H9 (cell line): ENCODE measurements at regions not wholly inside any gene's neighbourhood (a gene's known extent, or its start where the extent isn't known, plus 50 kb on each side); places are given as distances from the start of the nearest gene placed in this dataset.

ENCODE experiments used
- DNase-seq: peaks from one replicate; pipeline ENCODE4 v3.0.0-alpha.2; 2017
- H2AFZ ChIP-seq: one replicate; pipeline ENCODE4 v1.6.1; 2013; ENCODE audit warnings: mild to moderate bottlenecking, low read length, control low read depth, moderate library complexity
- H2AK5ac ChIP-seq: 2 replicates; pipeline ENCODE4 v1.6.1; 2013; ENCODE audit warnings: low read length, control low read depth, mixed read lengths; ENCODE audit not compliant: insufficient read length
- H2BK120ac ChIP-seq: one replicate; pipeline ENCODE4 v1.6.1; 2013; ENCODE audit warnings: low read depth, mild to moderate bottlenecking, low read length, control low read depth, inconsistent platforms; ENCODE audit not compliant: poor library complexity, severe bottlenecking
- H2BK12ac ChIP-seq: 2 replicates; pipeline ENCODE4 v1.6.1; 2013; ENCODE audit warnings: low read length, control low read depth, mixed read lengths, low read depth; ENCODE audit not compliant: insufficient read length
- H2BK15ac ChIP-seq: 2 replicates; pipeline ENCODE4 v1.6.1; 2013; ENCODE audit warnings: low read depth, low read length, control low read depth
- H2BK20ac ChIP-seq: one replicate; pipeline ENCODE4 v1.6.1; 2013; ENCODE audit warnings: low read depth, mild to moderate bottlenecking, low read length, control low read depth, inconsistent platforms; ENCODE audit not compliant: poor library complexity, severe bottlenecking
- H2BK5ac ChIP-seq: 2 replicates; pipeline ENCODE4 v1.6.1; 2013; ENCODE audit warnings: low read length, control low read depth, mixed read lengths; ENCODE audit not compliant: insufficient read length
- H3K14ac ChIP-seq: 2 replicates; pipeline ENCODE4 v1.6.1; 2013; ENCODE audit warnings: low read length, control low read depth; ENCODE audit not compliant: insufficient read depth
- H3K18ac ChIP-seq: 2 replicates; pipeline ENCODE4 v1.6.1; 2013; ENCODE audit warnings: low read depth, mild to moderate bottlenecking, mixed read lengths, low read length, control low read depth; ENCODE audit not compliant: insufficient read length
- H3K23ac ChIP-seq: 2 replicates; pipeline ENCODE4 v1.6.1; 2013; ENCODE audit warnings: low read length, control low read depth, mixed read lengths, low read depth; ENCODE audit not compliant: insufficient read length
- H3K23me2 ChIP-seq: 2 replicates; pipeline ENCODE4 v1.6.1; 2013; ENCODE audit warnings: low read depth, mild to moderate bottlenecking, mixed read lengths, low read length, control low read depth; ENCODE audit not compliant: insufficient read length, poor library complexity, severe bottlenecking
- H3K27ac ChIP-seq: 2 replicates; pipeline ENCODE4 v1.5.1; 2013; ENCODE audit warnings: low read length, control low read depth, mixed read lengths, low read depth; ENCODE audit not compliant: insufficient read length
- H3K27me3 ChIP-seq: 2 replicates; pipeline ENCODE4 v1.6.1; 2013; ENCODE audit warnings: low read length, control low read depth, inconsistent platforms; ENCODE audit not compliant: insufficient read depth
- H3K4ac ChIP-seq: 2 replicates; pipeline ENCODE4 v1.6.1; 2013; ENCODE audit warnings: low read depth, mild to moderate bottlenecking, control low read depth, inconsistent platforms, low read length, moderate library complexity
- H3K4me1 ChIP-seq: 2 replicates; pipeline ENCODE4 v1.6.1; 2013; ENCODE audit warnings: low read length, control low read depth, inconsistent platforms; ENCODE audit not compliant: insufficient read depth
- H3K4me2 ChIP-seq: 2 replicates; pipeline ENCODE4 v1.6.1; 2013; ENCODE audit warnings: low read length, control low read depth, mixed read lengths; ENCODE audit not compliant: insufficient read length, insufficient read depth
- H3K56ac ChIP-seq: 2 replicates; pipeline ENCODE4 v1.6.1; 2013; ENCODE audit warnings: low read depth, mild to moderate bottlenecking, mixed read lengths, low read length, control low read depth; ENCODE audit not compliant: insufficient read length
- H3K79me1 ChIP-seq: 2 replicates; pipeline ENCODE4 v1.6.1; 2013; ENCODE audit warnings: low read depth, mild to moderate bottlenecking, moderate library complexity, low read length, control low read depth, inconsistent platforms; ENCODE audit not compliant: insufficient read depth, poor library complexity, severe bottlenecking
- H3K79me2 ChIP-seq: 2 replicates; pipeline ENCODE4 v1.6.1; 2013; ENCODE audit warnings: low read length, control low read depth, inconsistent platforms; ENCODE audit not compliant: insufficient read depth
- H3K9ac ChIP-seq: 2 replicates; pipeline ENCODE4 v1.6.1; 2013; ENCODE audit warnings: low read length, control low read depth, mixed read lengths; ENCODE audit not compliant: insufficient read length; ENCODE audit errors: extremely low read depth
- H3K9me3 ChIP-seq: one replicate; pipeline ENCODE4 v1.6.1; 2013; ENCODE audit warnings: low read depth, low read length, inconsistent platforms; ENCODE audit not compliant: control insufficient read depth
- H3T11ph ChIP-seq: one replicate; pipeline ENCODE4 v1.6.1; 2013; ENCODE audit warnings: mild to moderate bottlenecking, low read length, control low read depth, inconsistent platforms
- H4K20me1 ChIP-seq: one replicate; pipeline ENCODE4 v1.6.1; 2013; ENCODE audit not compliant: control insufficient read depth, insufficient read length, insufficient read depth
- H4K5ac ChIP-seq: 2 replicates; pipeline ENCODE4 v1.6.1; 2013; ENCODE audit warnings: low read depth, mild to moderate bottlenecking, mixed read lengths, low read length, control low read depth; ENCODE audit not compliant: insufficient read length
- H4K8ac ChIP-seq: replicated peaks from 2 replicates; pipeline ENCODE4 v1.6.1; 2013; ENCODE audit warnings: low read length, control low read depth, mixed read lengths, low read depth; ENCODE audit not compliant: insufficient read length
- H4K91ac ChIP-seq: 2 replicates; pipeline ENCODE4 v1.6.1; 2013; ENCODE audit warnings: low read depth, mild to moderate bottlenecking, moderate library complexity, mixed read lengths, low read length, control low read depth; ENCODE audit not compliant: insufficient read length
- H3K27ac Mint-ChIP-seq, 3 experiments: 2 replicates in 2 of 3; 3 replicates in 1 of 3; pipeline ENCODE4 v1.8.0; 2020 to 2021; ENCODE audit warnings: mixed read lengths in 3 of 3, mild to moderate bottlenecking in 1 of 3, moderate library complexity in 1 of 3
- H3K27me3 Mint-ChIP-seq: 2 replicates; pipeline ENCODE4 v1.8.0; 2021; ENCODE audit warnings: low read depth, mild to moderate bottlenecking, moderate library complexity, mixed read lengths
- H3K36me3 Mint-ChIP-seq, 3 experiments: 2 replicates in 2 of 3; 3 replicates in 1 of 3; pipeline ENCODE4 v1.8.0; 2020 to 2021; ENCODE audit warnings: low read depth in 3 of 3, mixed read lengths in 3 of 3; ENCODE audit not compliant: insufficient read depth in 1 of 3
- H3K4me1 Mint-ChIP-seq, 2 experiments: 2 replicates each; pipeline ENCODE4 v1.8.0; 2020; ENCODE audit warnings: mixed read lengths in 2 of 2
- H3K4me3 Mint-ChIP-seq, 2 experiments: 2 replicates in 1 of 2; 3 replicates in 1 of 2; pipeline ENCODE4 v1.8.0; 2020 to 2021; ENCODE audit warnings: mild to moderate bottlenecking in 2 of 2, mixed read lengths in 2 of 2, moderate library complexity in 1 of 2
- H3K9me3 Mint-ChIP-seq, 2 experiments: 2 replicates in 1 of 2; 3 replicates in 1 of 2; pipeline ENCODE4 v1.8.0; 2020; ENCODE audit warnings: mild to moderate bottlenecking in 2 of 2, mixed read lengths in 2 of 2, moderate library complexity in 1 of 2
- WGBS: extraction: QIAGEN DNeasy Blood & Tissue Kit; methylation state at CpG from one replicate; pipeline ENCODE4 v1.1.7; 2013; ENCODE audit warnings: missing lambda C conversion rate, low lambda C conversion rate, mixed read lengths; ENCODE audit not compliant: insufficient read length; ENCODE audit errors: extremely low coverage; 5-methylcytosine and 5-hydroxymethylcytosine counted together
- TF ChIP-seq, protein P1 (sequence below): fragments of 200-600 bp; sonication (generic); conservative IDR thresholded peaks from 3 replicates; pipeline ENCODE4 v1.8.0; 2021; ENCODE audit warnings: antibody characterized with exemption, mild to moderate bottlenecking

DNA sequence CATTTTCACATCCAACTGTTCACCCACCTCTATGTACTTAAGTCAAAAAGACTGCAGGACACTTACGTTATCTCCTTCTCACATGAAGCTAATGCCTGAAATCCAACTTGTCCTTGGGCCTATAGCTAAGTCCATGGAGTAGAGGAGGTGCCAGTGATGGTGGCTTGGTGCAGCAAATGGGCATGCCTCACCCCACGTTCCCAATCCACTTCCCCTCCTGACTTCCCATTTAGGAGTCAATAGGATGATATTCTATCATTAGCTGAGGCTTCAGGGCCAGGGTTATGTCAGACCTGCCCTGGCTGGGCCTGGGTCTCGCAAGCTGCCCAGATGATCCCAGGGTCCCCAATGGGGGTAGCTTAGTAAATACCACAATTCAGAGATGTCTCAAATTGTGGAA lies 410.4 kb downstream of the MAFB start:
- TF ChIP-seq, protein P1, sequence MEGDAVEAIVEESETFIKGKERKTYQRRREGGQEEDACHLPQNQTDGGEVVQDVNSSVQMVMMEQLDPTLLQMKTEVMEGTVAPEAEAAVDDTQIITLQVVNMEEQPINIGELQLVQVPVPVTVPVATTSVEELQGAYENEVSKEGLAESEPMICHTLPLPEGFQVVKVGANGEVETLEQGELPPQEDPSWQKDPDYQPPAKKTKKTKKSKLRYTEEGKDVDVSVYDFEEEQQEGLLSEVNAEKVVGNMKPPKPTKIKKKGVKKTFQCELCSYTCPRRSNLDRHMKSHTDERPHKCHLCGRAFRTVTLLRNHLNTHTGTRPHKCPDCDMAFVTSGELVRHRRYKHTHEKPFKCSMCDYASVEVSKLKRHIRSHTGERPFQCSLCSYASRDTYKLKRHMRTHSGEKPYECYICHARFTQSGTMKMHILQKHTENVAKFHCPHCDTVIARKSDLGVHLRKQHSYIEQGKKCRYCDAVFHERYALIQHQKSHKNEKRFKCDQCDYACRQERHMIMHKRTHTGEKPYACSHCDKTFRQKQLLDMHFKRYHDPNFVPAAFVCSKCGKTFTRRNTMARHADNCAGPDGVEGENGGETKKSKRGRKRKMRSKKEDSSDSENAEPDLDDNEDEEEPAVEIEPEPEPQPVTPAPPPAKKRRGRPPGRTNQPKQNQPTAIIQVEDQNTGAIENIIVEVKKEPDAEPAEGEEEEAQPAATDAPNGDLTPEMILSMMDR: no peak
- no peak overlapping the region for H2AFZ ChIP-seq
- Mint-ChIP-seq H3K9me3 (0 out of 5 replicates have a peak, but pooled peaks cover 0 to 2% of the 10 kb centered on the region in 2 experiments), H3K4me1 (peaks cover 55 to 72% of the 10 kb centered on the region in 2 experiments), H3K27me3 (no peaks in the 10 kb centered on the region), H3K4me3 (no peak overlapping the region), H3K27ac (peak overlapping the region in 1 of 3 experiments; percentile 74; a peak in 1 of 7 replicates), H3K36me3 (peaks cover 0 to 39% (median 22%) of the 10 kb centered on the region in 3 experiments; a peak in 5 of 7 replicates)
- no peak overlapping the region for H2AK5ac ChIP-seq
- H4K20me1 ChIP-seq: peaks cover 3% of the 10 kb centered on the region
- peaks cover 6% of the 10 kb centered on the region for H3K23me2 ChIP-seq
- no peak overlapping the region for H3K4ac ChIP-seq
- no peak overlapping the region for H2BK15ac ChIP-seq
- no peaks in the 10 kb centered on the region; the same call in 1 of the 2 replicates for H3K79me2 ChIP-seq
- H3K14ac ChIP-seq: no peak overlapping the region
- peaks cover 17% of the 10 kb centered on the region; the same call in 1 of the 2 replicates for H3K4me1 ChIP-seq
- no peak overlapping the region for H3K56ac ChIP-seq
- no peak overlapping the region for H4K91ac ChIP-seq
- H3K9me3 ChIP-seq: no peaks in the 10 kb centered on the region
- H2BK5ac ChIP-seq: no peak overlapping the region
- no CpG with 5 or more reads among the region's 3 CpGs for WGBS
- no peak overlapping the region for H4K8ac ChIP-seq
- H3K4me2 ChIP-seq: no peak overlapping the region
- H2BK120ac ChIP-seq: no peak overlapping the region
- no peak overlapping the region for H2BK20ac ChIP-seq
- no peak overlapping the region for H3K9ac ChIP-seq
- no peak overlapping the region for H4K5ac ChIP-seq
- no peaks in the 10 kb centered on the region for H3K79me1 ChIP-seq
- H3K18ac ChIP-seq: peak overlapping the region; percentile 11
- DNase-seq: no peak
- H3T11ph ChIP-seq: no peak overlapping the region
- no peaks in the 10 kb centered on the region for H3K27me3 ChIP-seq
- peak overlapping the region; percentile 31 for H3K27ac ChIP-seq
- H2BK12ac ChIP-seq: no peak overlapping the region
- H3K23ac ChIP-seq: no peak overlapping the region
